ENCODE measurements at regions not wholly inside any gene's neighbourhood (a gene's known extent, or its start where the extent isn't known, plus 50 kb on each side); places are given as distances from the start of the nearest gene placed in this dataset.

- TF ChIP-seq CTCF (IDR thresholded peaks at IDR 0.05; ENCODE audit: low read depth, low read length, missing input control) (no peak), YY1 (IDR thresholded peaks at IDR 0.05) (no peak), TAF1 (conservative IDR thresholded peaks at IDR 0.05) (no peak), SP1 (IDR thresholded peaks at IDR 0.05) (no peak)
Measured at GRCh38 chr20:40743141-40743775, 54.2 kb upstream of the MAFB start.
